ENCODE measurements at regions not wholly inside any gene's neighbourhood (a gene's known extent, or its start where the extent isn't known, plus 50 kb on each side); places are given as distances from the start of the nearest gene placed in this dataset.

DNA sequence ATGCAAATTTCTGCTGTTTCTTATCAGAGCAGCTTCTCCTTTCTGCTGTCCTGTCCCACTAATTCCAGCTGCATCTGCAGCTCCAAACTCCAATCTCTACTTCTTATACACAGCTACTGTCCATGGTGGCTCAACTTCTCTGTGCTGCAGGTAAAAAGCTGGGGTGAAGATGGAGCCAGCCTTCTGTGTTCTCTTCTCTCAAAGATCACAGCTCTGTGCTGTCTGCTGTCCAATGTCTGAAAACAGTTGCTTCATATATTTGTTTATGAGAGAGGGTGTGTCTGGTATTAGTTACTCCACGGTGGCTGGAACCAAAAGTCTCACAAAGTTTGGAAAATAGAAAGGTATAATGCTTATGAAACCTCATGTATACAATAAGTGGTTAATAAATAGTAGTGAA lies 445.8 kb upstream of the TBX3 start:
- TF ChIP-seq, protein P1, sequence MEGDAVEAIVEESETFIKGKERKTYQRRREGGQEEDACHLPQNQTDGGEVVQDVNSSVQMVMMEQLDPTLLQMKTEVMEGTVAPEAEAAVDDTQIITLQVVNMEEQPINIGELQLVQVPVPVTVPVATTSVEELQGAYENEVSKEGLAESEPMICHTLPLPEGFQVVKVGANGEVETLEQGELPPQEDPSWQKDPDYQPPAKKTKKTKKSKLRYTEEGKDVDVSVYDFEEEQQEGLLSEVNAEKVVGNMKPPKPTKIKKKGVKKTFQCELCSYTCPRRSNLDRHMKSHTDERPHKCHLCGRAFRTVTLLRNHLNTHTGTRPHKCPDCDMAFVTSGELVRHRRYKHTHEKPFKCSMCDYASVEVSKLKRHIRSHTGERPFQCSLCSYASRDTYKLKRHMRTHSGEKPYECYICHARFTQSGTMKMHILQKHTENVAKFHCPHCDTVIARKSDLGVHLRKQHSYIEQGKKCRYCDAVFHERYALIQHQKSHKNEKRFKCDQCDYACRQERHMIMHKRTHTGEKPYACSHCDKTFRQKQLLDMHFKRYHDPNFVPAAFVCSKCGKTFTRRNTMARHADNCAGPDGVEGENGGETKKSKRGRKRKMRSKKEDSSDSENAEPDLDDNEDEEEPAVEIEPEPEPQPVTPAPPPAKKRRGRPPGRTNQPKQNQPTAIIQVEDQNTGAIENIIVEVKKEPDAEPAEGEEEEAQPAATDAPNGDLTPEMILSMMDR (IDR thresholded peaks at IDR 0.05): no peak
- no peak for TF ChIP-seq NFIC (IDR thresholded peaks at IDR 0.05; ENCODE audit: borderline replicate concordance)
- no peak for TF ChIP-seq MAX (IDR thresholded peaks at IDR 0.05; ENCODE audit: low read depth)
- TF ChIP-seq TAF1 (IDR thresholded peaks at IDR 0.05; ENCODE audit: borderline replicate concordance, low read depth, low read length): no peak
- TF ChIP-seq FOXM1 (IDR thresholded peaks at IDR 0.05; ENCODE audit: low read depth): no peak
- TF ChIP-seq, protein P2, sequence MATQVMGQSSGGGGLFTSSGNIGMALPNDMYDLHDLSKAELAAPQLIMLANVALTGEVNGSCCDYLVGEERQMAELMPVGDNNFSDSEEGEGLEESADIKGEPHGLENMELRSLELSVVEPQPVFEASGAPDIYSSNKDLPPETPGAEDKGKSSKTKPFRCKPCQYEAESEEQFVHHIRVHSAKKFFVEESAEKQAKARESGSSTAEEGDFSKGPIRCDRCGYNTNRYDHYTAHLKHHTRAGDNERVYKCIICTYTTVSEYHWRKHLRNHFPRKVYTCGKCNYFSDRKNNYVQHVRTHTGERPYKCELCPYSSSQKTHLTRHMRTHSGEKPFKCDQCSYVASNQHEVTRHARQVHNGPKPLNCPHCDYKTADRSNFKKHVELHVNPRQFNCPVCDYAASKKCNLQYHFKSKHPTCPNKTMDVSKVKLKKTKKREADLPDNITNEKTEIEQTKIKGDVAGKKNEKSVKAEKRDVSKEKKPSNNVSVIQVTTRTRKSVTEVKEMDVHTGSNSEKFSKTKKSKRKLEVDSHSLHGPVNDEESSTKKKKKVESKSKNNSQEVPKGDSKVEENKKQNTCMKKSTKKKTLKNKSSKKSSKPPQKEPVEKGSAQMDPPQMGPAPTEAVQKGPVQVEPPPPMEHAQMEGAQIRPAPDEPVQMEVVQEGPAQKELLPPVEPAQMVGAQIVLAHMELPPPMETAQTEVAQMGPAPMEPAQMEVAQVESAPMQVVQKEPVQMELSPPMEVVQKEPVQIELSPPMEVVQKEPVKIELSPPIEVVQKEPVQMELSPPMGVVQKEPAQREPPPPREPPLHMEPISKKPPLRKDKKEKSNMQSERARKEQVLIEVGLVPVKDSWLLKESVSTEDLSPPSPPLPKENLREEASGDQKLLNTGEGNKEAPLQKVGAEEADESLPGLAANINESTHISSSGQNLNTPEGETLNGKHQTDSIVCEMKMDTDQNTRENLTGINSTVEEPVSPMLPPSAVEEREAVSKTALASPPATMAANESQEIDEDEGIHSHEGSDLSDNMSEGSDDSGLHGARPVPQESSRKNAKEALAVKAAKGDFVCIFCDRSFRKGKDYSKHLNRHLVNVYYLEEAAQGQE (IDR thresholded peaks at IDR 0.05; ENCODE audit: low read depth, low read length): peak; percentile 75
- no peak for TF ChIP-seq JUND (IDR thresholded peaks at IDR 0.05)
- TF ChIP-seq NRF1 (IDR thresholded peaks at IDR 0.05; ENCODE audit: low read depth, low read length): no peak
- TF ChIP-seq TEAD4 (IDR thresholded peaks at IDR 0.05; ENCODE audit: borderline replicate concordance, insufficient read depth): no peak
- no peak for TF ChIP-seq USF2 (IDR thresholded peaks at IDR 0.05; ENCODE audit: borderline replicate concordance, low read depth, low read length)
- no peak for TF ChIP-seq MEF2A (IDR thresholded peaks at IDR 0.05; ENCODE audit: borderline replicate concordance, low read depth)

Measured in SK-N-SH (cell line).